ENCODE measurements at regions not wholly inside any gene's neighbourhood (a gene's known extent, or its start where the extent isn't known, plus 50 kb on each side); places are given as distances from the start of the nearest gene placed in this dataset.

DNA sequence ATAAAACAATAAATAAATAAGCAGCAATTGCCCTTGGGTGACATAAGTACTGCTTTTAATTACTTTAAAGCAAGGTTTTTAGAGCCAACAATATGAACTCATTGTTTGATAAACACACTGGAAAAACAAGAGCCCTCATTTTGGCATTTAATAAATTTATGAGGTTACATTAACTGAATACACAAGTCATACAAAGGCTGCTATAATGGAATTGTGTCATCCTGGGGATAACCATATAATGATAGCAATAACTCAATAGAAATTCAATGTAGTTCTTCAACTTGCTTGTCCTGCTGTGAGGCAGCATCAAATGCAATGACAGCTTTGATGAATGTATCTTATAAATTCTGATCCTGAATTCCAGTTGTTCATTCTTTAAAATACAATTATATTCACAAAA, 1512.5 kb downstream of the STIM2 start:
- FAIRE-seq (no peak), DNase-seq (ENCODE audit: insufficient read length) (no peak)
- no peak for TF ChIP-seq TAF1 (IDR thresholded peaks at IDR 0.05; ENCODE audit: borderline replicate concordance, low read depth, low read length)
- no peak for TF ChIP-seq POLR2AphosphoS5 (IDR thresholded peaks at IDR 0.05; ENCODE audit: low read depth, low read length)
- no peak for TF ChIP-seq POLR2A (IDR thresholded peaks at IDR 0.05; ENCODE audit: low read depth, low read length)

DNA sequence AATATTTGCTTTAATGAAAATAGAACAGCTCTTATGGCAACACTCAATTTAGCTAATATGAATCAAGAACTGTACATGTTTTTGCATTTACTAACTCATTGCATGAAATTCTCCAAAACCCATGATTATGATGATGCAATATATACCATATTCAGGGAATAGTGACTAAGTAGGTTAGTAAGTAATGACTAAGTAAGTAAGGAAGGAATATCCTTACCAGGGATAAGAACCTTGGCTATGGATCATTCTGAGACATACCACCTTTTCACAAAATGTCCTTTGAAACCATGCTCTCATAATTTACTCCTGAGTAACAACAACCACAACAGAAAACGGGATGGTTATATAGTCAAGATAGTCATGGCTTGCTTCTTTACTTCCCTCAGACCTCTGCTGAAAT, 1513.0 kb downstream of the STIM2 start:
- no peak for FAIRE-seq

DNA sequence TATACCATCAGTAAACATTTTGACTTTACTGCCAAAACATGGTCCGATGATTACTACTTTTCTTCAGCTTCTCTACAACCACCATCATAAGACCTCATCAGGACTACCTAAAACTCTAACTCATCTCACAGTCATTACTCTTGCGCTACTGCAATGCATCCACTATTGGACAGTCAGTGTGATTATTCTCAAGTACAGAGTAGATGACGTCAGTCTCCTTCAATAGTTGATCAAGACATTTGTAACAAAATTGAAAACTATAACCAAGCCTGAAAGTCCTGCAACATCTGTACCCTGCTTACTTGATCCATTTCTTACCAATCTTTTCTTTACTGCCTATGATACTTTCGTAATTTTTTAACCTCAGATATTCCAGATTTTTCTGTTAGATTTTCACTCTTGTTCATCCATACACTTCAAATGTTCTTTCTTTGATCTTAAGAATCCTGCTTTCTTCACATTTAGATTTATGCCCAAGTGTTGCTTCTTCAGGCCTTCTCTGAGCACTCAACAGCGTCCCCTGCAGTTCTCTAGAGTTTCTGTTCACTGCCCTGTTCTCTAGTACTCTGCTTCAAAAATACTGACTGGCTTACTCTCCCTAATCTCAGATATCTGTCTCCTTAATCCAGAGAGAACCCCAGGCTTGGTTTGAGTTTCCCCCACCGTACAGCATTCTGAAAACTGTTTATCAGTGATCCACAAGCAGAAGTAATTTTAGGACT, 1517.6 kb downstream of the STIM2 start:
- TF ChIP-seq POLR2A (IDR thresholded peaks at IDR 0.05; ENCODE audit: low read depth, low read length) (no peak), POLR2AphosphoS5 (IDR thresholded peaks at IDR 0.05; ENCODE audit: low read depth, low read length) (no peak), TAF1 (IDR thresholded peaks at IDR 0.05; ENCODE audit: borderline replicate concordance, low read depth, low read length) (no peak)
- no peak for DNase-seq (ENCODE audit: insufficient read length)
- FAIRE-seq, result no peak

More for the DNA sequence above, 1513.0 kb downstream of the STIM2 start:
- TF ChIP-seq TAF1 (IDR thresholded peaks at IDR 0.05; ENCODE audit: borderline replicate concordance, low read depth, low read length) (no peak), POLR2A (IDR thresholded peaks at IDR 0.05; ENCODE audit: low read depth, low read length) (no peak), POLR2AphosphoS5 (IDR thresholded peaks at IDR 0.05; ENCODE audit: low read depth, low read length) (no peak)
- DNase-seq (ENCODE audit: insufficient read length), result no peak

DNA sequence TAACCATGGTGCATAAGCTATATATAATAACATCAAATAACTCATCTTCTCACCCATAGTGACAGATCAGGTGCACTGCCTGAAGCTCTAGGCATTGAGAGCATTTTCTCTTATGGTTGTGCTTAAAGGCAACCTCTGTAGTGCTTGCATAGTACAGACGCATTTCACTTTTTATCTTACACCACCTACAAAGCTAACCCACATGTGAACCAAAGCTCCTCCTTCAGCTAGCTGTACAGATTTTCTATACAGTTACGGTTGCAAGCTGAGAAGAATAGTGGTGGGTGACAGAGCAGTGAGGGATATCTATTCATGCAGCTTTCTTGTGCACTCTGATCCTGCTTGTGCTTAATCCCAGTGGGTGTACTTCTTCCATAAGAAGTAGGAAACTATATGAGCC, 1525.2 kb downstream of the STIM2 start:
- TF ChIP-seq POLR2AphosphoS5 (IDR thresholded peaks at IDR 0.05; ENCODE audit: low read depth, low read length) (no peak), POLR2A (IDR thresholded peaks at IDR 0.05; ENCODE audit: low read depth, low read length) (no peak), TAF1 (IDR thresholded peaks at IDR 0.05; ENCODE audit: borderline replicate concordance, low read depth, low read length) (no peak)
- FAIRE-seq, result no peak
- DNase-seq (ENCODE audit: insufficient read length), result no peak

DNA sequence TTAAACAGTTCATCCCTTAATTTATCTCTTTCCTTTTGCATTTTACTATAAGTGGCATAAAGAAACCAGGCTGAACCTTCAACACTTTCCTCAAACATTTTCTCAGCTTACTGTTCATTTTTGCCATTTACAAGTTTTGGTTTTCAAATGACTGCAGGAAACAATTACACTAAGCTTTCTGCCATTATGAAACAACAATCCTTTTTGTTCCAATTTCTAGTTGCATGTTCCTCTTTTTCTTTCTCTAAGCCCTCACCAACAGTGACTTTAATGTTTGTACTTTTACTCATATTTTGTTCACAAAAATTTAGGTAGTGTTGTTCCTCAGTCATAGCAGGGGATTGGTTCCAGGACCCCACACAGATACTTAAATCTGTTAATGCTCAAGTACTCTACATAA, 1526.1 kb downstream of the STIM2 start:
- FAIRE-seq, result no peak
- TF ChIP-seq TAF1 (IDR thresholded peaks at IDR 0.05; ENCODE audit: borderline replicate concordance, low read depth, low read length) (no peak), POLR2A (IDR thresholded peaks at IDR 0.05; ENCODE audit: low read depth, low read length) (no peak), POLR2AphosphoS5 (IDR thresholded peaks at IDR 0.05; ENCODE audit: low read depth, low read length) (no peak)
- no peak for DNase-seq (ENCODE audit: insufficient read length)

DNA sequence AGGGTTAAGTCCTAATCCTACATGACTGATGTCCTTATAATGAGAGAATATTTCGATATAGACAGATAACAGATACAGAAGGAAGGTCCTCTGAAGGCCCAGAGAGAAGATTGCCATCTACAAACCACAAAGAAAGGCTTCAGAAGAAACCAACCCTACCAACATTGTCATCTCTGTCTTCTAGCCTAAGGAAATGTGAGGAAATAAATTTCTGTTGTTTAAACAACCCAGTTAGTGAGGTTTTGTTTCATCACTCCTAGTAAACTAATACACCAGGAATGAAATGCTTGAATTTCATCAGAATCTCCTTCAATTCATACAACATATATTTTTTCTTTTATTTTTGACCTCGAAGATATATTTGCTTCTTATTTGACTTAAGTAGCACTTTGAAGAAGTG, 1527.8 kb downstream of the STIM2 start:
- no peak for TF ChIP-seq POLR2A (IDR thresholded peaks at IDR 0.05; ENCODE audit: low read depth, low read length)
- TF ChIP-seq POLR2AphosphoS5 (IDR thresholded peaks at IDR 0.05; ENCODE audit: low read depth, low read length), result no peak
- no peak for TF ChIP-seq TAF1 (IDR thresholded peaks at IDR 0.05; ENCODE audit: borderline replicate concordance, low read depth, low read length)
- no peak for DNase-seq (ENCODE audit: insufficient read length)
- no peak for FAIRE-seq

DNA sequence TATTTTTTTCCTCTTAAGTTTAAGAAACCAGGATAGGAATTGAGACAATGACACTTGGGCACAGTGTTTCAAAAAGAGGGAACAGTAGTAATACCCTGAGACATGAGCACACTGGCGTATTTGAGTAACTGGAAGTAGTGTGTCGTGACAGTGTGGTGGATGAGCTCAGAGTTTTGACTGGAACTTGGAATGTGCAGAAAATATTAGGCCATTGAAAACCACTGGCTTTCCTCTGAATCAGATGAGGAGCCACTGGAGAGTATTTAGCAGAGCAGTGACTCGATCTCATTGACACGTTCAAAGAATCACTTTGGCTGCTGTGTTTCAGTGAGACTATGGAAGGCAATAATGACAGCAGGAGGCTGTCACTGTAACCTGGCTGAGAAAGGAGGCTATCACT, 1531.2 kb downstream of the STIM2 start:
- TF ChIP-seq TAF1 (IDR thresholded peaks at IDR 0.05; ENCODE audit: borderline replicate concordance, low read depth, low read length) (no peak), POLR2AphosphoS5 (IDR thresholded peaks at IDR 0.05; ENCODE audit: low read depth, low read length) (no peak), POLR2A (IDR thresholded peaks at IDR 0.05; ENCODE audit: low read depth, low read length) (no peak)
- DNase-seq (ENCODE audit: insufficient read length) (no peak), FAIRE-seq (no peak)

DNA sequence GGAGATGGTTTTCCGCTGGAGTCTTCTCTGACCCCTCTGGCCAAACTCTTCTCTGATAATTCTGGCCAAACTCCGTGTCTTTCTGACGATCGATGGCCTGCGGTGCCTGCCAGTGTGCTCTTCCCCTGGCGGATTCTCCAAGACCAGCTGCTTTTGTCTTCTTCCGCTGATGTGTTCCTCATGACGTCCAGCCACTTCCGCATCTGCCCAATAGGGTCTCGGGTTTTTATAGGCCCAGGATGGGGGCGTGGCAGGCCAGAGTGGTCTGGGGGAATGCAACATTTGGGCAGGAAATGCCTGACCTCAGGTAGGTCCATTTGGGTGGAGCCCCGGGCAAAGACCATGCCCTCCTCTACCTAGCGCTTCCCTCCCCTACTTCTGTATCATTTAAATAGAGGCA, 1542.1 kb downstream of the STIM2 start:
- no peak for TF ChIP-seq TAF1 (IDR thresholded peaks at IDR 0.05; ENCODE audit: borderline replicate concordance, low read depth, low read length)
- no peak for TF ChIP-seq POLR2A (IDR thresholded peaks at IDR 0.05; ENCODE audit: low read depth, low read length)
- TF ChIP-seq POLR2AphosphoS5 (IDR thresholded peaks at IDR 0.05; ENCODE audit: low read depth, low read length), result no peak
- DNase-seq (ENCODE audit: insufficient read length) (no peak), FAIRE-seq (no peak)

DNA sequence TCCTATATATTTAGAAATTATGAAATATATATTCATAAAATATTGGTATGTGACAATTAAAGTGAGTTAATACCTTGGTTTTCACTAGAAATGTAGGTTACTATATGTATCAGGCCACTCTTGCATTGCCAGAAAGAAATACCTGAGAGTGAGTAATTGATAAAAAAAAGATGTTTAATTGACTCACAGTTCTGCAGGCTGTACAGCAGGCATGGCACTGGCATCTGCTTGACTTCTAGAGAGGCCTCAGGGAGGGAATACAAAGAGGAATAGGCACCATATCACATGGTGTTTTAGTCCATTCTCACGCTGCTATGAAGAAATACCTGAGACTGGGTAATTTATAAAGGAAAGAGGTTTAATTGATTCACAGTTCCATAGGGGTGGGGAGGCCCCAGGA, 1560.6 kb downstream of the STIM2 start:
- DNase-seq (ENCODE audit: insufficient read length) (no peak), FAIRE-seq (no peak)
- TF ChIP-seq POLR2AphosphoS5 (IDR thresholded peaks at IDR 0.05; ENCODE audit: low read depth, low read length) (no peak), TAF1 (IDR thresholded peaks at IDR 0.05; ENCODE audit: borderline replicate concordance, low read depth, low read length) (no peak), POLR2A (IDR thresholded peaks at IDR 0.05; ENCODE audit: low read depth, low read length) (no peak)

DNA sequence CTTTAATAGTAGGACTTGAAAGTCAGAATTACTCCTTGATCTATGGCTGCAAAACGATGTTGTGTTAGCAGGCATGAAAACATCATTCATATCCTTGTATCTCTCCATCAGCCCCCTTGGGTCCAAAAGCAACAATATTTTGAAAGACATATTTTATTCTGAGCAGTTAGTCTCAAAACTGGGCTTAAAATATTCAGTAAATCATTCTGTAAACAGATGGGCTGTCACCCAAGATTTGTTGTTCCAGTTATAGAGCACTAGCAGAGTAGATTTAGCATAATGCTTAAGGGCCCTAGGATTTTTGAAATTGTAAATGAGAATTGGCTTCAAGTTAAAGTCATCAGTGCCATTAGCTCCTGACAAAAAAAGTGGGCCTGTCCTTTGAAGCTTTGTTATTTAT, 1565.6 kb downstream of the STIM2 start:
- TF ChIP-seq POLR2AphosphoS5 (IDR thresholded peaks at IDR 0.05; ENCODE audit: low read depth, low read length) (no peak), TAF1 (IDR thresholded peaks at IDR 0.05; ENCODE audit: borderline replicate concordance, low read depth, low read length) (no peak), POLR2A (IDR thresholded peaks at IDR 0.05; ENCODE audit: low read depth, low read length) (no peak)
- FAIRE-seq, result no peak
- DNase-seq (ENCODE audit: insufficient read length), result no peak

DNA sequence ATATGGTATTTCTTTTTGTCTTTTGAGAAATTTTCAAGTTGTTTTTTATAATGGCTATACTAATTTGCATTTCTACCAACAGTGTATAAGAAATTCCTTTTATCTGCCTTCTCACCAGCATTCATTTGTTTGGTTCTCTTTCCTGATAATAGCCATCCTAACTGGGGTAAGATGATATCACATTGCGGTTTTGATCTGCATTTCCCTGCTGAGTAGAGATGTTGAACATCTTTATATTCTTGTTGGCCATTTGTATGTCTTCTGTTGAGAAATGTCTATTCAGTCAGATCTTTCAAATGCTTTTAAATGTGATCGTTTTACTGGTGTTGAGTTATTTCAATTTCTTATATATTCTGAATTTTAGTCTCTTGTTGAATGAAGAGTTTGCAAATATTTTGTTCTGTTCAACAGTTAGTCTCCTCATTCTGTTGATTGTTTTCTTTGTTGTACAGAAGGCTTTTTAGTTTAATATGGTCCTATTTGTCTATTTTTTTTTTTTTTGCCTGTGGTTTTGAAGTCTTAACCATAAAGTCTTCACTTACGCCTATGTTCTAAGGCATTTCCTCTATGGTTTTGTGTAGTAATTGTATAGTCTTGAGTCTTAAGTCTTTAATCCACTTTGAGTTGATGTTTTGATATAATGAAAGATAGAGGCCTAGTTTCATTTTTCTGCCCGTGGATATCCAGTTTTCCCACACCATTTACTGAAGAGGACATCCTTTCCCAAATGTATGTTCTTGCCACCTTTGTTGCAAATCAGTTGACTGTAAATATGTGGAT, 1566.9 kb downstream of the STIM2 start:
- no peak for TF ChIP-seq POLR2AphosphoS5 (IDR thresholded peaks at IDR 0.05; ENCODE audit: low read depth, low read length)
- DNase-seq (ENCODE audit: insufficient read length) (no peak), FAIRE-seq (no peak)
